ENCODE measurements at regions not wholly inside any gene's neighbourhood (a gene's known extent, or its start where the extent isn't known, plus 50 kb on each side); places are given as distances from the start of the nearest gene placed in this dataset.

DNA sequence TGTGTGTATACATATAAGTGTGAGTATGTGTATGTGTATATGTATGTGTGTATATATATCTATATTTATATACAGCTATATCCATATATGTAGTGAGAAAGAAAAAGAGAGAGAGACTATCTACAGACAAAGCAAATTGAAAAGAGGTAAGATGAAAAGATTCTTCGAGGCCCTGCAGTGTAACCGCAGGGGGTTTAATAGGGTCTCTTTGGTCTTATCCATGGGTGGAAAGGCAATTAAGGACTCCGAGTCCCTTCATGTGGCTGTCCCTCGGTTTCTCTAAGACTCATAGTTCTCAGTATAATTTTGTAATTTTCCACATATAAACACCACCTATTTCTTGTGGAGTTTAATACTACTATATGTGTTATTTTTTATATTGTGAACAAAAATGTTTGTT, 50.6 kb upstream of the JAZF1 start:
- DNase-seq: no peak

GRCh38 chr7:28236560-28236959, 56.0 kb upstream of the JAZF1 start:
- DNase-seq: no peak

- no peak for DNase-seq
Measured at GRCh38 chr7:28237363-28237762, 56.8 kb upstream of the JAZF1 start.

GRCh38 chr7:28239823-28240204, 59.2 kb upstream of the JAZF1 start:
- peak; percentile 2 for DNase-seq

GRCh38 chr7:28240481-28240880, 59.9 kb upstream of the JAZF1 start:
- no peak for DNase-seq

DNA sequence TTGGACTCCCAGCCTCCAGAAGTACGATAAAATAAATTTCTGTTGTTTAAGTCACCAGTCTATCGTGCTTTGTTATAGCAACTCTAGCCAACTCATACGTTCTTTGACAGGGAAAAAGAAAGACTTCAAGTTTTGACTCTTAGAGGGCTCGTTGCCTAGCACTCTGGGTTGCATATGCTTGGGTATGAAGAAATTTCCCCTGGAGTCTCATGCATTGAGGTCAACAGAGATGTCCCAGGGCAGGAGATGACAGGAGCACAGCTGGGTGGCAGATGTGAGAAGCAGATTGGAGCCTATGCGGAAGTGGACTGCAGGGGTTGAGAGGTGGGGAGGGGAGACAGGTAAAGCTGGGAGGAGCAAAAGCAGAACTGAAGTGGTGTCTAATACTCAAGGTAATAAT, 63.3 kb upstream of the JAZF1 start:
- DNase-seq: no peak

GRCh38 chr7:28245123-28245878, 64.7 kb upstream of the JAZF1 start:
- DNase-seq: no peak

DNA sequence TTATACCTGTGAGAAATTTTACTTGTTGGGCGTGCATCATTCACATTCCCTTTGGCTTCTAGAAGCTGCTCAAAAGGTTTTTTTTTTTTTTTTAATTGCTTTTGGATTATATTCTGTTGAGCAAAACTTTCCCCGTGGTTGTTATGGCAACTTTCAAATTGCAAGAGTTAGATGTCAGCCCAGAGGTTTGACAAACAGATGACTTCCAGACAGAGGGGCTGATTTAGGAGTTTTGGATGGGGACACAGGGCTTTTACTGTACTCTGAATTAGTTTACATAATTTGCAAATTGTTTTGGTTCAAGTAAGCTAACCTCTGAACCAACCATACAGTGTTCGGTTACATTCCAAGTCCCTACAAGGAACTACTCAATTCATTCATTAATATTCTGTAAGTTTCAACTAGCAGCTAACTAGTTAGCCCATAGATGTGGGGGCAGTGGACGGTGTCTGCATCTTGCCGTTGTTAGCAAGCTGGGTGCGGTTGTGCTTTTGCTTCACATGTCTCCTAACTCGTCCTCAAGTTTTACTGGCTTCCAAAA, 66.4 kb upstream of the JAZF1 start:
- no peak for DNase-seq

DNA sequence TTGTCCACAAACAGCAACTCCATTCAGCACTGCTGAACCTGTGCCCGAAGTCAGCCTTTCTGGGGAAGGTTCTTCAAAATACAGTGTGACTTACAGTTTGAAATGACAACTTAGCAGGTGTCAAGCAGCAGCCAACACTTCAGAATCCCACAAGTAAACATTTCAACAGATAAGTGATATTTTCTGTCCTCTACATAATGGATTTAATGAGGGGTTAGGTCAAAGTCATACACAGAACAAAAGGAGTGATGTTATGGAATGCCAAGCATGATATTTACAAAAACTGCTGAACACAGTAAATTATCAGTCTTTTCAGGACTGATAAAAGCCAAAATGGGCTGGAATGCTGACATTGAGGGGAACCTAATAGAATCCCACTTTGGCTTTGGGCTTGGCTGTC, 77.6 kb upstream of the JAZF1 start:
- DNase-seq: no peak

- DNase-seq: no peak
Measured at GRCh38 chr7:28260969-28261368, 80.4 kb upstream of the JAZF1 start.

DNA sequence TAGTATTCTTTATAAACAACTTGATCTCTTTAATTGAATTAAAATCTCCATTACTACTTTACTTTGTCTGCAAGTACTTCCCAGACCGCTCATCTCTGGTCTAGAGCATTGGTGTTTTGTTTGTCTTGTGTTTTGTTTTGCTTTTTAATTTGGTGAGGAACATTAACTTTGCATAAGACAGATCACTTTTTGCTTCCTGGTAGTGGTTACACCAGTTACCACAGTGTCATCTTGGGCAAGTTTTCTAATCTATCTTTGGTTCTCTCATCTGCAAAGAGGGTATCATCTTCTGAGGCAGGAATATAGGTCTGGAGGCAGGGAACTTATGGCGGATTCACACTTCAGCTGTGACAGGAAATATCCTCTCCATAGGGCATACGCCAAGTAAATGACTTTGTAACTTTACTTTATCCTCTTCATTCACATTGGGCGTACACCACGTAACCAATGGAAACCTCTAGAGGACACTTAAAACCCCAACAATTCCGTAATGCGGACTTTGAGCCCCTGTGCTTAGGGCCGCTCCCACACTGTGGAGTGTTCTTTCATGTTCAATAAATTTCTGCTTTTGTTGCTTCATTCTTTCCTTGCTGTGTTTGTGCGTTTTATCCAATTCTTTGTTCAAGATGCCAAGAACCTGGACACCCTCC, 83.2 kb upstream of the JAZF1 start:
- DNase-seq: no peak

DNA sequence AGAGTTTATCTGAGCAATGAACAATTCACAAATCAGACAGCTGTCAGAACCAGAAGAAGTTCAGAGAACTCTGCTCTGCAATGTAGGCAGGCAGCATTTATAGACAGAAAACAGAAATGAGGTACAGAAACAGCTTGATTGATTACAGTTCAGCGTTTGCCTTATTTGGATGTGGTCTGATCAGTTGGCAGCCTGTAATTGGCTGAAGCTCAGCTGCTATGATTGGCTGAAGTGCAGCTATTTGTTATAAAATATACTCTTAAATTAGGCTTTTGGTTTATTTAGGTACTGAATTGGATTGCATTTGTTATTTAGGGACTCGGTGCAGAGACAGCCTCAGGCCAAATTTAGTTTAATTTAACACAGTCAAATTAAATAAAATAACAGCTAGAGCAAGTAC, 85.8 kb upstream of the JAZF1 start:
- DNase-seq: no peak

- DNase-seq: no peak
Measured at GRCh38 chr7:28267012-28267411, 86.4 kb upstream of the JAZF1 start.

- no peak for DNase-seq
Measured at GRCh38 chr7:28269700-28270361, 89.2 kb upstream of the JAZF1 start.

DNA sequence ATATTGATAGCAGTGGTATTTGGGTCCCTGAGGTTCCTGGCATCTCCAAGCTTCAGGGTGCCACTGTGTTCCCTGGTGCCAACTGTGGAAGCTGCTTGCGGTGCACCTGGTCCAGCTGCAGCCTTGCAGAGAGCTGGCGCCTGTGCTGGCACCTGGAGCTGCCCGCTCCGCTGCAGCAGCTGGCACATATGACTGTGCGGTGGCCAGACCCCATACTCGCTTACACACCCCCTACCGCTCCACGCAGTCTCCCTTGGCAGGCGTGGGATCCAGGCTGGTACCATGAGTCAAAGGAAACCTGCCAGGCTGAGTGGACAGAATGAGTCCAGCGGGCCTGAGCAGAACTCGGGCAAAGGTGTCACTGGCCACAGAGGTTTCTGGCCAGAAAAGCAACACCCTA, 89.9 kb upstream of the JAZF1 start:
- no peak for DNase-seq

DNA sequence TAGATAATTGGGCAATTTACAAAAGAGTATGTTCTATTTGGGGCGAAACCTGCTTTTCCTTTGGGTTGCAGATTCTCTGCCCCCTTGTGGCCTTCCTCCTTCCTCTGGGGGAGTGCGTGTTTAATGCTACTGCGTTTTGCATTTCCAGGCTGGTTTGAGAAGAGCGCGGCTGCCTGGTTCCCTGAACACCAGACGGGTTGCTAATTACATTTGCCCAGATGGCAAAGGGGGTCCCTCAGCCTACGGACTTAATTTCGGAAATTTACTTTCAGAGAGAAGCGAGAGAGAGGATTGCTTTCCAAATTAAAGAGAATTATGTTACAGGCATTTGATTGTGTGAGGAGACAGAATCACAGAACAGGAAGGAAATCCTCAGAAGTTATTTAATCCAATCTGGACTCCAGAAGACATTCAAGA, 91.9 kb upstream of the JAZF1 start:
- DNase-seq: no peak

DNA sequence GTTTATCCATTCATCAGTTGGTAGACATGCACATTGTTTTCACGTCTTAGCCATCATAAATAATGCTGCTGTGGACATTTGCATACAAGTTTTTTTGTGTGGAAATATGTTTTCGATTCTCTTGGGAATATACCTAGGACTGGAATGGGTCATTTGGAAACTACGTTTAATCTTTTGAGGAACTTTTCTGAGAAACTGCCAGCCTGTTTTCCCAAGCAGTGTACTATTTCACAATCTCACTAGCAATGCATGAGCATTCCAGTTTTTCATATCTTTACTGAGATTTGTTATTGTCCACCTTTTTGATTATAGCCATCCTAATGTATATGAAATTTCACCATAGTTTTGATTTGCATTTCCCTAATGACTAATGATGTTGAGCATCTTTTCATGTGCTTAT, 95.7 kb upstream of the JAZF1 start:
- no peak for DNase-seq

- no peak for DNase-seq
Measured at GRCh38 chr7:28277364-28277763, 96.8 kb upstream of the JAZF1 start.

- no peak for DNase-seq
Measured at GRCh38 chr7:28277958-28278357, 97.4 kb upstream of the JAZF1 start.

- no peak for DNase-seq
Measured at GRCh38 chr7:28280516-28280915, 99.9 kb upstream of the JAZF1 start.

DNA sequence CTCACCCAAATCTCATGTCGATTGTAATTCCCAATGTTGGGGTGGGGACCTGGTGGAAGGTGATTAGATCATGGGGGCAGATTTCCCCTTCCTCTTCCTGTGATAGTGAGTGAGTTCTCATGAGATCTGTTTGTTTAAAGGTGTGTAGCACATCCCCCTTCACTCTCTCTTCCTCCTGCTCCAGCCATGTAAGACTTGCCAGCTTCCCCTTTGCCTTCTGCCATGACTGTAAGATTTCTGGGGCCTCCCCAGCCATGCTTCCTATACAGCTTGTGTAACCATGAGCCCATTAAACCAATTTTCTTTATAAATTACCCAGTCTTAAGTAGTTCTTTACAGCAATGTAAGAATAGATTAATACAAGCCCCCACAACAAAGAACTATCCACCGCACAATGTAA, 109.9 kb upstream of the JAZF1 start:
- DNase-seq: no peak

- DNase-seq: no peak
Measured at GRCh38 chr7:28291559-28291958, 111.0 kb upstream of the JAZF1 start.

DNA sequence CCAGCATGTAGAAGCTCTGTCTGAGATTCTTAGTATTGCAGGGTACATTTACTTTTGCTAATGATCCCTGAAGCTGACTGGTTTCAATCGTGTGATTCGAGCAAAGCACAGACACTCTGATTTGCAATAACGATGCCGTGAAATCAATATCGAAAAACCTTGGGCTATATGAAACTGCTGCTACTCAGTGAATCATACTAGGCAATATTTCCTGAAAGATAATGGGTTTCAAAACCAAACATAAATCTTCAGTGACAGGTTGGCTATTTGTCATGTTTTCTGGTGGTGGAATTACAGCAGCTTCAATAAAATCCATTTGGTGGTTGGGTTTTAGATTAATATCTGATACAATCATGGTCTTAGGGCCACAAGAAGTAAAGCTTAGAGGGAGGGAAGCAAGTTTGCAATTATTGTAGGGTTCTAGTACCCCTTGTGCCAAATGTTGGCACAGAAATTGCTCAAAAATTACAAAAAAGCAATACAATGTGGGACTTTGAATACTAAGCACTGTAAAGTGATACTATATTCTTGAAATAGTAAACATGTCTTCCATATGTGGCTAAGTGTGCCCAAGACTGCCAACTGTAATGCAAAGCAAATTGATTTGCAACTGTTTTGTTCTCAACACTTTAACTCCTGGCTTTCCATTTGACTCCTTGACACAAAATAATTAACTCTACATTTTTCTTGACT, 112.4 kb upstream of the JAZF1 start:
- DNase-seq: peak; percentile 8

- DNase-seq: no peak
Measured at GRCh38 chr7:28293527-28293835, 112.9 kb upstream of the JAZF1 start.

Data from stimulated activated CD4-positive, alpha-beta T cell treated with anti-CD3 and anti-CD28 coated beads, Interleukin-1b, Interleukin-23, amount 100 ng/mL, for 48 hours (primary cell).